IPS-20b (cell line): ENCODE measurements at regions not wholly inside any gene's neighbourhood (a gene's known extent, or its start where the extent isn't known, plus 50 kb on each side); places are given as distances from the start of the nearest gene placed in this dataset.

Experiments used
- H3K27ac ChIP-seq: one replicate; pipeline ENCODE4 v1.5.1; 2013; ENCODE audit warnings: low read length
- H3K27me3 ChIP-seq: 2 replicates; pipeline ENCODE4 v1.6.1; 2013; ENCODE audit warnings: mild to moderate bottlenecking, low read length, inconsistent platforms; ENCODE audit not compliant: insufficient read depth
- H3K36me3 ChIP-seq: 2 replicates; pipeline ENCODE4 v1.6.1; 2013; ENCODE audit warnings: low read depth, mild to moderate bottlenecking, inconsistent platforms, low read length, moderate library complexity; ENCODE audit not compliant: insufficient read depth
- H3K4me1 ChIP-seq: 2 replicates; pipeline ENCODE4 v1.6.1; 2013; ENCODE audit warnings: mild to moderate bottlenecking, control low read depth, inconsistent platforms, low read length, moderate library complexity; ENCODE audit not compliant: insufficient read depth
- H3K4me3 ChIP-seq: 2 replicates; pipeline ENCODE4 v1.5.1; 2013; ENCODE audit warnings: mild to moderate bottlenecking, low read length, inconsistent platforms
- H3K9ac ChIP-seq: 2 replicates; pipeline ENCODE4 v1.6.1; 2013; ENCODE audit warnings: low read depth, mild to moderate bottlenecking, inconsistent platforms, low read length, moderate library complexity
- H3K9me3 ChIP-seq: 2 replicates; pipeline ENCODE4 v1.6.1; 2013; ENCODE audit warnings: mild to moderate bottlenecking, low read depth, low read length, inconsistent platforms; ENCODE audit not compliant: insufficient read depth

DNA sequence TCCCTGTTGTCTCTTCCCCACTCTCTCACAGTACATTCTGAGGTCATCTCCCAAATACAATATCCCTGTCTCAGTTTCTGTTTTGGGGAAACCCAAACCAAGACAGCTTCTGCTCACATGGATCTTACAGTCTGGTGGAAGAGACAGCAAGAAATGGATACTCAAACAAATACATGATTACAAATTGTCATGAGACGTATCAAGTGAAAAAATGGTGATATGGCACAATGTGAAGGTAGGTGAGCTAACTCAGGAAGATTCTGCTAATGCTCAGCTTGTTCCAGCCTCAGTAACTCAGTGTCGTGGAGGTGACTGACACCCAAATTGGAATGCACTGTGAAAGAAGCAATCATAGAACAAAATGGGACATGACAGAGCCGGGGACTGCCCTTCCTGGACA is 68.3 kb downstream of the CHST1 start:
- no peaks in the 10 kb centered on the region for H3K27me3 ChIP-seq
- no peak overlapping the region for H3K27ac ChIP-seq
- no peak overlapping the region for H3K4me3 ChIP-seq

DNA sequence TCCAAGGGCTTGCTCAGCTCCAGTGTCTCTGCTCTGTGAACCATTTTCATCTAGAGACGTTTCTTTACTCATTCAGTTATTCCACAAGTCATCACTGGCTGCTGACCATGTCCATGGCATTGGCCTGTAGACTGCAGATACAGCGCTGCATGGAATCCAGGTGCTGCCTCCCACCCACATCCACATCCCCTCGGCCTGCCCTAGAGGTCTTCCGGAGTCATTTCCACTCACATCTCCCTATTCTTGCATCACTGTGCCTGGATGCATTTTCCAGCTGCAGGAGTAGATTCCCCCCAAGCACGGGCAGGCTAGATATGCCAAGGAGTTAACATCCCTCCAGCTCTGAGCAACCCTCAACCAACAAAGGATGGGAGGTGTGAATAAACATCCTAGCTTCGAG is 68.9 kb downstream of the CHST1 start:
- no peaks in the 10 kb centered on the region for H3K9me3 ChIP-seq

More for the DNA sequence above, 68.3 kb downstream of the CHST1 start:
- Histone ChIP-seq H3K9me3 (no peaks in the 10 kb centered on the region), H3K36me3 (no peaks in the 10 kb centered on the region), H3K9ac (no peak overlapping the region), H3K4me1 (no peaks in the 10 kb centered on the region)

DNA sequence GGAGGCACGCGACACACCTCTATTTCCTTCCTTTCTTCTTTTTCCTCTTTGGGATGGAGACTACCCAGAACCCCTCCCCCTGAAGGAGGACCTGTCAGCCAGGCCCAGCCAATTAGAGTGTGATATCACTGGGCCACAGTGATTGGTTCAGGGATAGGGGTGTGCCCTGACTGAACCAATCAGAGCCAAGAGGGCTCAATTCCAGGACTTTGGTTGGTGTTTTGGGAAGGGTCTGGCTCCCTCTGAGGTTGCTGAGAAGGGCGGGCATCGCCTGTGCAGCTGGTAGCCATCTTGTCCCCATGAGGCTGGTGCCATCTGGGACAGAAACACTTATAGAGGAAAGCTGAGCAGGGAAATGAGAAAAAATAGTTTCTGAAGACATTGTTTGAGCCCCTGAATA is 71.4 kb downstream of the CHST1 start:
- H3K27ac ChIP-seq, result no peak overlapping the region
- no peaks in the 10 kb centered on the region for H3K36me3 ChIP-seq
- no peaks in the 10 kb centered on the region for H3K9me3 ChIP-seq
- no peaks in the 10 kb centered on the region for H3K27me3 ChIP-seq
- no peaks in the 10 kb centered on the region for H3K4me1 ChIP-seq
- no peak overlapping the region for H3K4me3 ChIP-seq
- H3K9ac ChIP-seq, result no peak overlapping the region

More for the DNA sequence above, 68.9 kb downstream of the CHST1 start:
- H3K27me3 ChIP-seq, result no peaks in the 10 kb centered on the region
- H3K4me3 ChIP-seq, result no peak overlapping the region
- no peak overlapping the region for H3K27ac ChIP-seq
- H3K9ac ChIP-seq, result no peak overlapping the region
- H3K4me1 ChIP-seq, result no peaks in the 10 kb centered on the region
- no peaks in the 10 kb centered on the region for H3K36me3 ChIP-seq

DNA sequence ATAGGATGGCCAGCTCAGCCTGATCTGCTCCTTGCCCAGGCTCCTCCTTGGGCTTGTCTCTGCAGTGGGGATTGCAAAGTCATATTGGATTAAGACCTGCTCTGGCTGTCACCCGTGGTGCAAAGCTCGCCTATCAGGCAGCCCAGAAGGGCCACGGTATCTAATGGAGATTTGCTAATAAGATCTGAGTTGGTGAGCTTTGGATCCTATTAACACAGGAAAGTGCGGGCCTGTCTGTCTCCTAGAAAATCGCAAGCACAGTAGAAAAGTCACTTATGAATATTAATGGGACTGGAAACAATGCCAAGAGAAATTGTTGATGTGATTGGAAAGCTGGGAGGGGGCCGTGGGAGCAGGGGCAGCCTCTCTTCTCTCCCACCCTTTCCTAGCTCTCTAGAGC is 72.8 kb downstream of the CHST1 start:
- Histone ChIP-seq H3K27ac (no peak overlapping the region), H3K9me3 (no peaks in the 10 kb centered on the region), H3K36me3 (no peaks in the 10 kb centered on the region), H3K4me3 (no peak overlapping the region), H3K27me3 (no peaks in the 10 kb centered on the region), H3K9ac (no peak overlapping the region), H3K4me1 (no peaks in the 10 kb centered on the region)

DNA sequence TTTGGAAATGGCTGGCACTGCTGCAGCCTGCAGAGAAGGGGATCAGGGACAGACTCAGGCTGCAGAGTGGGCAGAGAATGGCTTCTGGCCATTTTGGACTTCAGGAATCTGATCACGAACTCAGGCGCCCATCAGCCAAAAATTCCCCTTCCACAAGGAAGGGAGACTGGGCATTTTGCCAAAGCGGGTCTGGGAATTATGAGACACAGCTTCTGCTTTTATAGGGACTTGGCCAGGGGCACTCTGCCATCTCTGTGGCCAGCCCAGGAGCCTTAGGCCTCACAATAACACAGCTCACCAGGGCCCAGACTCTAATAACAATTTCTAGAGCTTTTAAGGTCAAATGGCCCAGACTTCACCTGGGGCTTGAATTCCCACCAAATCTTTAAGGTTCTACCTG is 74.7 kb downstream of the CHST1 start:
- Histone ChIP-seq H3K27ac (no peak overlapping the region), H3K27me3 (no peaks in the 10 kb centered on the region), H3K36me3 (no peaks in the 10 kb centered on the region), H3K4me3 (no peak overlapping the region), H3K9me3 (no peaks in the 10 kb centered on the region), H3K4me1 (no peaks in the 10 kb centered on the region), H3K9ac (no peak overlapping the region)

DNA sequence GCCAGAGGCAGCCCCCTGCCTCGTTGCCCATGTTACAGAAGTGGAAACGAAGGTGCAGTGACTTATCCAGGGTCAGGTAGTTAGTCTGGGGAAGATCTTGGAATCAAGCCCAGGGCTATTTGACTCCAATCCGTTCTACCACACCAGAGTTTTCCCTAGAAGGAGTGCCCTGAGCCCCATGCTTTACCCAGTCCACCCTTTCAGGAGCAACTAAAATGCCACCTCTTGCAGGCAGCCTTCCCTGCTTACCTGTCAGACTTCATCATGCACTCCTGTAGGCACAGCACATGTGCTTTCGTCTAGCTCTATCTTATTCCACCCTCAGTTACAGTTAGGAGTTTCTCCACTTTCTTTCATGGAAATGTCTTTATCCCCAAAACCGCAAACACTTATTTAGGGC is 80.2 kb downstream of the CHST1 start:
- H3K36me3 ChIP-seq, result no peaks in the 10 kb centered on the region
- no peak overlapping the region for H3K27ac ChIP-seq
- H3K4me3 ChIP-seq, result no peak overlapping the region
- H3K27me3 ChIP-seq, result 0 out of 2 replicates have a peak, but pooled peaks cover 9% of the 10 kb centered on the region
- H3K9me3 ChIP-seq, result no peaks in the 10 kb centered on the region
- H3K4me1 ChIP-seq, result no peaks in the 10 kb centered on the region
- no peak overlapping the region for H3K9ac ChIP-seq

DNA sequence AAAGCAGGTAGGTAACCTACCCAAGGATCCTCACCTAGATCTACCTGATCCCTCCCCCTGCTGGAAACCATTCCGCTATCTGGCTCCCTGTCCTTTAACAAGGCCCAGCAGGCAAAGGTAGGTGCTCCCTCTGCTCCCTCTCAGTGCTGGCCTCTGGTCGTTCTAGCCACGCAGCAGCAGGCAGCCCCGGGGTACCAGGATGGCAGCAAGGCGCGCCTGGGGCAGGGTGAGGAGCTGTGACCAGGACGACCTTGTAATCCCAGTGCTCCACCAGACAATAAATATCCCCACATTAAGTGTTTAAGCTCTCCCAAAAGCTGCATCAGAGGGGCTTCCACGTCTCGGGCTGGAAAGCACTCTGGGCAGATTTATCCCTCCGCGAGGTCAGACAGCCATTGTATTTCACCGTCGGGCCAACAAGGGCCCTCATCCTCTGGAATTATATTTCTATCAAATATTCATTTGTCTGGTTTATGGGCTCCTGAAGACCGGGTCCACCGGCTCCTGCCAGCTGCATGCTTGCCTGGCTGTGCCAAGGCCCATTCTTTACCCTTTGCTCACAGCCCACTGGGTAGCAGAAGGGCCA is 81.3 kb downstream of the CHST1 start:
- Histone ChIP-seq H3K36me3 (no peaks in the 10 kb centered on the region), H3K9ac (no peak overlapping the region), H3K4me3 (no peak overlapping the region), H3K27ac (no peak overlapping the region), H3K27me3 (0 out of 2 replicates have a peak, but pooled peaks cover 9% of the 10 kb centered on the region), H3K9me3 (no peaks in the 10 kb centered on the region), H3K4me1 (no peaks in the 10 kb centered on the region)

DNA sequence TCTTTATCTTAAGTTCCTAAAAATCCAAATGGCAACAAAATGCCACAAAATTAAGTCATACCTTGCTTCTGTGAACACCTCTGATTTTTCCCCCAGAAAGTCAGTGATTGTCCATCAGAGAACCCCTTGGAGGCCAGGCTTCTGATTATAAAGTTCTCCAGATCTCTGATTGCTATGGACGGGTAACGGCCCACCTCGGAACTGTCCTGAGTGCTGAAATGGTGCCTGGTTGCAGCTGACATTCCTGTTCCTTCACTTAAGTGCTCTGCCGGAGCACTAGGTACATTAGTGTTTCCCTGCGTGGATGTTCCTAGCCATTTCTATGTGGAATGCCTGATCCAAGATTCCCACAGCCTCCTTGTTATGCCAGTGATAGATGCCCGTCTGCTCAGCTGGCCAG is 85.0 kb downstream of the CHST1 start:
- H3K9ac ChIP-seq, result no peak overlapping the region
- H3K9me3 ChIP-seq, result no peaks in the 10 kb centered on the region
- no peaks in the 10 kb centered on the region for H3K36me3 ChIP-seq
- no peak overlapping the region for H3K27ac ChIP-seq
- H3K4me1 ChIP-seq, result peaks cover 10% of the 10 kb centered on the region; the same call in 1 of the 2 replicates
- no peak overlapping the region for H3K4me3 ChIP-seq
- H3K27me3 ChIP-seq, result 0 out of 2 replicates have a peak, but pooled peaks cover 9% of the 10 kb centered on the region

DNA sequence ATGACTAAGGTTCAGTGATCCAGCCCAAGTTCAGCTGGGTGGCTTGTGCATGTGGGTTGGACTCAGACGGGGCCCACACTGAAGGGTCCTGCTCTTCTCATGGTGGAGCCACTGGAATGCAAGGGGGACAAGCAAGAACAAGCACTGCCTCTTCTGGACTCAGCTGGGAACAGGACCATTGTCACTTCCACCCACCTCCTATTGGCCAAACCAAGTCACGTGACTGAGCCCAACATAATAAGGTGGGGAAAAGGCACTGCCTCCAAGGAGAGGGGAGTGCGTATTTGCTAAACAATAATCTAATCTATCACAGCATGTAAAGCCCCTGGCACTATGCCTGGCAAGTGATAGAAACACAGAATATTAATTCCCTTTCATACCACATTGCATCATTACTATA is 87.1 kb downstream of the CHST1 start:
- Histone ChIP-seq H3K27me3 (0 out of 2 replicates have a peak, but pooled peaks cover 9% of the 10 kb centered on the region), H3K9ac (no peak overlapping the region), H3K4me3 (no peak overlapping the region; the same call in 1 of the 2 replicates), H3K9me3 (no peaks in the 10 kb centered on the region), H3K4me1 (peaks cover 10% of the 10 kb centered on the region; the same call in 1 of the 2 replicates), H3K36me3 (no peaks in the 10 kb centered on the region), H3K27ac (no peak overlapping the region)

DNA sequence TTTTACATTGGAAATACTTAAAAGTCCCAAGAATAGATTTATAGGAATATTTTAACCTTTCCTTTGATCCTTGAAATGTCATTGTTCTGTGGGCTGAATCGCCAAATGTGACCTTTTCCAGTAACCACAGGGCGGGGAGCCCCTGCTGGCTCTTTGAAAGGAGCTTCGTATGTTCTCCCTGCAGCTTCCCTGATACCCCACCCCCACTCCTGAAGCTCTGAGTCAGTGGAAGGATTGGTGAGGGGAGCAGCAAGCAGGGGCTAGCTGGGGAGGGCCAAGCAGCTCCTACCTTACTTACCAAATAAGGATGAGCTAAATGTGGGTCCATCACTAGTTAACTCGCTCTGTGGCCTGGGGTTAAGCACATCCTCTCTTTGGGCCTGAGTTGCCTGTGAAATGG is 87.7 kb downstream of the CHST1 start:
- Histone ChIP-seq H3K9ac (no peak overlapping the region), H3K4me1 (peaks cover 10% of the 10 kb centered on the region; the same call in 1 of the 2 replicates), H3K36me3 (no peaks in the 10 kb centered on the region), H3K27ac (no peak overlapping the region), H3K9me3 (no peaks in the 10 kb centered on the region), H3K4me3 (peak overlapping the region; percentile 5; the same call in 1 of the 2 replicates), H3K27me3 (0 out of 2 replicates have a peak, but pooled peaks cover 9% of the 10 kb centered on the region)

DNA sequence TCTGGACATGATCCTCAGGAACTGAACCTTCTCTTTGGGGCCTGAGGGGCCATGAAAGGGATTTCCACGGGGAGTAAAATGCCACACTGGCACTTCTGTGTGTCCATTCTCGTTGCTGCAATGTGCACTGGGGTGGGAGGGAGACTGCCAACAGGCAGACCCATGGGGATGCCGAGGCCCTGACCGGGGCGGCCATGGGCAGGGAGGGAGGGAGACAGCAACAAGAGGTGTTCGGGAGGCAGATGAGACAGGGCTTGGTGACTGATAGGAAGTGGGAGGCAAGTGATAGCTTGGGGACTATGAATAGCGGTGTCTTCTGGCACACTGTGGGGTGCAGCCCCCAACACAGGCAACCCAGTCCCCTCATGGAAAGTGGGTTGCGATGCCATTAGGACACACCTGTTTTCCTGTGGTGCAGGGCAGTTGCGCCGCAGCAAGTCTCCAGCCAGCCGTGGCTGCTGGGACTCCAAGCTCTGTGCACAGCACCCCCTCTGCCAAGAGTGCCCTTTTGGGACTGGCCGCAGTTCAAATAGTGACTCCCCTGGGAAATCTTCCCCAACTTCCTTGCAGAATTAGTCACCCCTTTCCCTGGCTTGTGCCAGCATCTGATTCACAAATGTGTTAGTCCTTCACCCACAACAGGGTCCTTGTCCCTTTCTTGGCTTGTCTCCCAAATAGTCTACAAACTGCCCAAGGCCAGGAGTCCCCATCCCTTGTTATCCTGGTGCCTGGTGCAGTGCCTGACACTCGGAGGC is 88.8 kb downstream of the CHST1 start:
- H3K27me3 ChIP-seq, result no peaks in the 10 kb centered on the region
- H3K4me3 ChIP-seq, result peak overlapping the region; percentile 5; the same call in 1 of the 2 replicates
- no peaks in the 10 kb centered on the region for H3K9me3 ChIP-seq
- no peaks in the 10 kb centered on the region for H3K36me3 ChIP-seq
- H3K27ac ChIP-seq, result no peak overlapping the region
- peaks cover 10% of the 10 kb centered on the region; the same call in 1 of the 2 replicates for H3K4me1 ChIP-seq
- H3K9ac ChIP-seq, result no peak overlapping the region

DNA sequence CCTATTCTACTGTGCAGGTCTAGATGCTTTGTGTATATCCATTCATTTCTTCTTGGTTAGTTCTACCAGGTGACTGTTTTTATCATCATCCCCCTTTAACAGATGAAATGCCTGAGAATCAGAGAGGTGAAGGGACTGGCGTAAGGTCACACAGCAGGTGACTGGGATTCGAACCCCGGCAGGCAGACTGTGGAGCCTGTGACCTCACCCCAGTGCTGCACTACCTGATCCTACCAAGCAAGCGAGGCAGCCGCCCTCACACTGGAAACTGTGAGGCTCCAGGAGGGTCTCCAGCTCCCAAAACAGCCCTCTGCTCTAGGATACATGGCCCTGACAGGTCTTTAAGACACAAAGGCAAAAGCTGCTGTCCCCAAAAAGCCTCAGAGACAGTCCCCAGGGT is 91.7 kb downstream of the CHST1 start:
- Histone ChIP-seq H3K9me3 (no peaks in the 10 kb centered on the region), H3K27ac (no peak overlapping the region), H3K4me1 (peaks cover 10% of the 10 kb centered on the region; the same call in 1 of the 2 replicates), H3K36me3 (no peaks in the 10 kb centered on the region), H3K27me3 (no peaks in the 10 kb centered on the region), H3K4me3 (no peak overlapping the region), H3K9ac (no peak overlapping the region)
